Fibroblast of the aortic adventitia (primary cell): ENCODE measurements at regions not wholly inside any gene's neighbourhood (a gene's known extent, or its start where the extent isn't known, plus 50 kb on each side); places are given as distances from the start of the nearest gene placed in this dataset.
"Not testable (repeated sequence)": the region's sequence is repeated elsewhere in the genome, so short reads cannot be mapped to it uniquely, and the experiment has no call there.

Experiments used
- DNase-seq: peaks from one replicate; pipeline ENCODE4 v3.0.0-alpha.2; 2010; ENCODE audit warnings: low read depth
- H3K4me3 ChIP-seq: 2 replicates; pipeline ENCODE4 v1.5.1; 2011; ENCODE audit warnings: low read depth, mild to moderate bottlenecking, control low read depth, low read length, moderate library complexity
- TF ChIP-seq, protein P1 (sequence below): IDR thresholded peaks from 2 replicates; pipeline ENCODE4 v1.5.1; 2011; ENCODE audit warnings: mild to moderate bottlenecking, low read length, control low read depth, inconsistent platforms; ENCODE audit not compliant: insufficient read depth

DNA sequence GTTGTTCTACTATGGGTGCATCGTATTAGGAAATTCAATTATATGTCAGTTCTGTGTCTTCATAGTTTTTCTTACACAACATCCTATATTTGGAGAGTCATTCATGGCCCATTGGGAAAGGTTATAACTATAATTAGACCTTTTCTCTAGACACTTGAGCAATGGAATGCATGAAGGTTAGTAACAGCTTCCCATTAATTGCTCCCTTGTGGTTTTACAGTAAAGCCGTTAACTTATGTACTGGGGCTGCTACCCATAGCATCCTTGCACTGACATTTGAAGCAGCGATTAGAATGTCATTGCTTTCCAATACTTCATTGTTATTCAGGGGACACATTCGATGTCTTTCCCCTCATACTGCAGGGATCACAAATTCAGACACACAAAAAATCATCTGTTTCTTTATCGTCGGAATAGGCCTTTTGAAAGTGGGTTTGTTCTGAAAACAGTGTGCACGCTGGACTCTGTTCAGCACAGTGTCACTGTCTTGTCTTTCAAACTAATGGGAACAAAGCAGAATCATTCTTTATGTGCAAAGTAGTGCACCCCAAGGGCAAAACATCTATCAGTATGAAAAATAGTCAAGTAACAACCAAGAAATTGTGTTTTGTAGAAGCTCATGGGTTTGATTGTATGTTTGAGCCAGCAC is 634.3 kb upstream of the MAP3K7 start:
- H3K4me3 ChIP-seq, result no peak overlapping the region
- DNase-seq, result no peak
- TF ChIP-seq, protein P1, sequence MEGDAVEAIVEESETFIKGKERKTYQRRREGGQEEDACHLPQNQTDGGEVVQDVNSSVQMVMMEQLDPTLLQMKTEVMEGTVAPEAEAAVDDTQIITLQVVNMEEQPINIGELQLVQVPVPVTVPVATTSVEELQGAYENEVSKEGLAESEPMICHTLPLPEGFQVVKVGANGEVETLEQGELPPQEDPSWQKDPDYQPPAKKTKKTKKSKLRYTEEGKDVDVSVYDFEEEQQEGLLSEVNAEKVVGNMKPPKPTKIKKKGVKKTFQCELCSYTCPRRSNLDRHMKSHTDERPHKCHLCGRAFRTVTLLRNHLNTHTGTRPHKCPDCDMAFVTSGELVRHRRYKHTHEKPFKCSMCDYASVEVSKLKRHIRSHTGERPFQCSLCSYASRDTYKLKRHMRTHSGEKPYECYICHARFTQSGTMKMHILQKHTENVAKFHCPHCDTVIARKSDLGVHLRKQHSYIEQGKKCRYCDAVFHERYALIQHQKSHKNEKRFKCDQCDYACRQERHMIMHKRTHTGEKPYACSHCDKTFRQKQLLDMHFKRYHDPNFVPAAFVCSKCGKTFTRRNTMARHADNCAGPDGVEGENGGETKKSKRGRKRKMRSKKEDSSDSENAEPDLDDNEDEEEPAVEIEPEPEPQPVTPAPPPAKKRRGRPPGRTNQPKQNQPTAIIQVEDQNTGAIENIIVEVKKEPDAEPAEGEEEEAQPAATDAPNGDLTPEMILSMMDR, result no peak

- TF ChIP-seq, protein P1, result no peak
- DNase-seq, result no peak
- no peak overlapping the region for H3K4me3 ChIP-seq
Observed at GRCh38 chr6:91213229-91213901, 626.5 kb upstream of the MAP3K7 start.

DNA sequence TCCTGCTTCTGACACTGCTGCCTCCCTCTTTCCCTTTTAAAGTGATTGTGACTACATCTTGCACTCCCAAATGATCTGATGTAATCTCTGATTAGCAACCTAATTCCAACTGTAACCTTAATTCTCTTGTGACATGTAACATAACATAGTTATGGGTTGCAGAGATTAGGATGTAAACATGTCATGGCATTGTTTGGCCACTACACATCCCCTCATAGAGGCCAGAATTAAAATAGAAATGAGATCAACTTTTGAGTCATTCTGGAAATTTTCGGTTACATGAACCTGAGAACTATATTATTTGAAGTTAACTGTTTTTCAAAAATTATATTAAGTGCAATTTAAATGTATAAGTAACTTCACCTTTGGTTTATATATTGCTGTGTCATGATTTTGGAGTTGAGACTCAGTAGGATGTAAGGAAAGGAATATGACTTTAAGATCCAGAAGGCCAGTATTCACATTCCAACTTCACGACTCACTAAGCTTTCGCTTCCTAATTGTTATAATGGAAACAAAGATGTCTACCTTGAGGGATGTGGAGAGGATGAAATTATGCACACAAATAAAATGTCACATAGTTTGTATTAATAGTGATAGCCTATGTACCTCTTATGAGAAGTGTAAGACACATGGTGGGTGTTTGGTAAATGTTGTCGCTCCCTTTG is 611.9 kb upstream of the MAP3K7 start:
- no peak overlapping the region for H3K4me3 ChIP-seq
- no peak for DNase-seq
- TF ChIP-seq, protein P1, result no peak

- H3K4me3 ChIP-seq, result no peak overlapping the region
- no peak for DNase-seq
- TF ChIP-seq, protein P1, result no peak
Observed at GRCh38 chr6:91196729-91197128, 609.9 kb upstream of the MAP3K7 start.

- H3K4me3 ChIP-seq, result no peak overlapping the region
- TF ChIP-seq, protein P1, result no peak
- no peak for DNase-seq
Observed at GRCh38 chr6:91193446-91193845, 606.6 kb upstream of the MAP3K7 start.

DNA sequence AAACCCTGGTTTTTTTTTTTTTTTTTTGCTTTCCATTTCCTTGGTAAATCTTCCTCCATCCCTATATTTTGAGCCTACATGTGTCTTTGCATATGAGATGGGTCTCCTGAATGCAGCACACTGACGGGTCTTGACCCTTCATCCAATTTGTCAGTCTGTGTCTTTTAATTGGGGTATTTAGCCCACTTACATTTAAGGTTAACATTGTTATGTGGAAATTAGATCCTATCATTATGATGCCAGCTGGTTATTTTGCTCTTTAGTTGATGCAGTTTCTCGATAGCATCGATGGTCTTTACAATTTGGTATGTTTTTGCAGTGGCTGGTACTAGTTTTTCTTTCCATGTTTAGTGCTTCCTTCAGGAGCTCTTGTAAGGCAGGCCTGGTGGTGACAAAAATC is 603.2 kb upstream of the MAP3K7 start:
- not testable (repeated sequence) for DNase-seq, H3K4me3 ChIP-seq

DNA sequence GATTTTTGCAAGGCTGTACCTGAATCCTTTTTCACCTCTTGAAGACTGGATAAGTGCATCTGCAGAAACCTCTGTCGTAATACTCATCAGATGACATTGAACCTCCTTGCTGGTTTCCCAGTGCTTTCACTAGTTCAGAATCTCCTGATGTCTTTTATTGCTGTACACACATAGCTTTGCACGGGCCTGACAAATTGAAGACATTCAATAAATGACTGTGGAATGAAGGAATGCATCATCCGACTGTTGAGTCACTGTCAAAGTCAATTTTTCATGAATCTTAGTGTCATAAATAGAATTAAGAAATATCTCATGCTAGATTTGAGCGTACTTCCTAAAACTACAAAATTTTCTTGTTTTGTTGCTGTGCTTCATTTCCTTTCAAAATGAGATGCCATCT is 598.2 kb upstream of the MAP3K7 start:
- DNase-seq, result no peak
- no peak overlapping the region for H3K4me3 ChIP-seq

More for the DNA sequence above, 598.2 kb upstream of the MAP3K7 start:
- TF ChIP-seq, protein P1, result no peak
